Dermis blood vessel endothelial cell (primary cell): ENCODE measurements at regions not wholly inside any gene's neighbourhood (a gene's known extent, or its start where the extent isn't known, plus 50 kb on each side); places are given as distances from the start of the nearest gene placed in this dataset.

ENCODE experiments used
- DNase-seq: peaks from one replicate; pipeline ENCODE4 v3.0.0; 2010

GRCh38 chr1:239263801-239264200 is 122.6 kb upstream of the CHRM3 start:
- no peak for DNase-seq

- no peak for DNase-seq
Measured at GRCh38 chr1:239262538-239262937, 123.8 kb upstream of the CHRM3 start.

- DNase-seq = no peak
Measured at GRCh38 chr1:239261521-239261920, 124.8 kb upstream of the CHRM3 start.

GRCh38 chr1:239260842-239261241 is 125.5 kb upstream of the CHRM3 start:
- no peak for DNase-seq

- no peak for DNase-seq
Measured at GRCh38 chr1:239255628-239256160, 130.7 kb upstream of the CHRM3 start.

GRCh38 chr1:239254999-239255398 is 131.4 kb upstream of the CHRM3 start:
- DNase-seq = no peak

GRCh38 chr1:239253032-239253431 is 133.3 kb upstream of the CHRM3 start:
- no peak for DNase-seq

- no peak for DNase-seq
Measured at GRCh38 chr1:239250353-239251035, 135.9 kb upstream of the CHRM3 start.

- no peak for DNase-seq
Measured at GRCh38 chr1:239247285-239247684, 139.1 kb upstream of the CHRM3 start.

GRCh38 chr1:239244084-239244483 is 142.3 kb upstream of the CHRM3 start:
- DNase-seq = no peak

- DNase-seq = no peak
Measured at GRCh38 chr1:239243006-239243405, 143.4 kb upstream of the CHRM3 start.

- DNase-seq = no peak
Measured at GRCh38 chr1:239242404-239242803, 144.0 kb upstream of the CHRM3 start.

- DNase-seq = no peak
Measured at GRCh38 chr1:239240736-239241135, 145.6 kb upstream of the CHRM3 start.

- DNase-seq = no peak
Measured at GRCh38 chr1:239239529-239239928, 146.8 kb upstream of the CHRM3 start.

- no peak for DNase-seq
Measured at GRCh38 chr1:239237912-239238311, 148.5 kb upstream of the CHRM3 start.

GRCh38 chr1:239233626-239234025 is 152.7 kb upstream of the CHRM3 start:
- DNase-seq = no peak

GRCh38 chr1:239232921-239233320 is 153.4 kb upstream of the CHRM3 start:
- DNase-seq = no peak

- DNase-seq = no peak
Measured at GRCh38 chr1:239228451-239228850, 157.9 kb upstream of the CHRM3 start.

GRCh38 chr1:239225396-239225795 is 161.0 kb upstream of the CHRM3 start:
- no peak for DNase-seq

GRCh38 chr1:239224100-239224499 is 162.3 kb upstream of the CHRM3 start:
- no peak for DNase-seq

GRCh38 chr1:239222999-239223398 is 163.4 kb upstream of the CHRM3 start:
- DNase-seq = no peak

- no peak for DNase-seq
Measured at GRCh38 chr1:239221656-239222055, 164.7 kb upstream of the CHRM3 start.

GRCh38 chr1:239219679-239220078 is 166.7 kb upstream of the CHRM3 start:
- DNase-seq = no peak

GRCh38 chr1:239218301-239218700 is 168.1 kb upstream of the CHRM3 start:
- no peak for DNase-seq

GRCh38 chr1:239212811-239213220 is 173.6 kb upstream of the CHRM3 start:
- DNase-seq = no peak
